ENCODE measurements at regions not wholly inside any gene's neighbourhood (a gene's known extent, or its start where the extent isn't known, plus 50 kb on each side); places are given as distances from the start of the nearest gene placed in this dataset.

DNA sequence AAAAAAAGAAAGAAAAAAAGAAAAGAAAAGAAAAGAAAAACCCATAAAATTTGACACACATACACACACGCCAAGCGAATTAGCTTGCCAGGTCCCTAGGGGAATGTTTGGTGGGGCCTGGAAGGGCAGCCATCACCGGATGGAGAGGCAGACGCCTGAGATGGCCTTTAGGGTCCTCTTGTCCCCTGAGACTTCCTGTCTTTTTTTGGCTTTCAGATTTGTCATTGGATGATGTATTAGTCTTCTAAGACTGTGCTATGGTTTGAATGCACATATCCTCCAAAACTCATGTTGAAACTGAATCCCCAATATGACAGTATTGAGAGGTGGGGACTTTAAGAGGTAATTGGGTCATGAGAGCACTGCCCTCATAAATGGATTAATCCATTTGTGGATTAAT is 211.8 kb downstream of the TOMM20 start:
- intact Hi-C loops (cut with DNase I) = no loop called here
- ATAC-seq (no peak), DNase-seq (no peak)
- no peak overlapping the region for H3K4me3 ChIP-seq
- H3K4me1 ChIP-seq = peaks cover 28 to 73% of the 10 kb centered on the region in 2 donors
- TF ChIP-seq, protein P1, sequence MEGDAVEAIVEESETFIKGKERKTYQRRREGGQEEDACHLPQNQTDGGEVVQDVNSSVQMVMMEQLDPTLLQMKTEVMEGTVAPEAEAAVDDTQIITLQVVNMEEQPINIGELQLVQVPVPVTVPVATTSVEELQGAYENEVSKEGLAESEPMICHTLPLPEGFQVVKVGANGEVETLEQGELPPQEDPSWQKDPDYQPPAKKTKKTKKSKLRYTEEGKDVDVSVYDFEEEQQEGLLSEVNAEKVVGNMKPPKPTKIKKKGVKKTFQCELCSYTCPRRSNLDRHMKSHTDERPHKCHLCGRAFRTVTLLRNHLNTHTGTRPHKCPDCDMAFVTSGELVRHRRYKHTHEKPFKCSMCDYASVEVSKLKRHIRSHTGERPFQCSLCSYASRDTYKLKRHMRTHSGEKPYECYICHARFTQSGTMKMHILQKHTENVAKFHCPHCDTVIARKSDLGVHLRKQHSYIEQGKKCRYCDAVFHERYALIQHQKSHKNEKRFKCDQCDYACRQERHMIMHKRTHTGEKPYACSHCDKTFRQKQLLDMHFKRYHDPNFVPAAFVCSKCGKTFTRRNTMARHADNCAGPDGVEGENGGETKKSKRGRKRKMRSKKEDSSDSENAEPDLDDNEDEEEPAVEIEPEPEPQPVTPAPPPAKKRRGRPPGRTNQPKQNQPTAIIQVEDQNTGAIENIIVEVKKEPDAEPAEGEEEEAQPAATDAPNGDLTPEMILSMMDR (IDR thresholded peaks at IDR 0.05) = no peak
- H3K27ac ChIP-seq = peak overlapping the region in 1 of 2 donors; percentile 80
- H3K9me3 ChIP-seq = no peaks in the 10 kb centered on the region
- no peaks in the 10 kb centered on the region for H3K27me3 ChIP-seq
- no peaks in the 10 kb centered on the region for H3K36me3 ChIP-seq

GRCh38 chr1:234915924-234916675 is 212.5 kb downstream of the TOMM20 start:
- Histone ChIP-seq H3K27me3 (no peaks in the 10 kb centered on the region), H3K4me3 (no peak overlapping the region), H3K27ac (no peak overlapping the region), H3K36me3 (no peaks in the 10 kb centered on the region), H3K4me1 (peaks cover 28 to 73% of the 10 kb centered on the region in 2 donors), H3K9me3 (no peaks in the 10 kb centered on the region)
- peak; percentile 38 for ATAC-seq
- TF ChIP-seq, protein P1 (IDR thresholded peaks at IDR 0.05) = no peak
- intact Hi-C loops (cut with DNase I) = no loop called here
- peak in 1 of 4 donors; percentile 55 for DNase-seq

DNA sequence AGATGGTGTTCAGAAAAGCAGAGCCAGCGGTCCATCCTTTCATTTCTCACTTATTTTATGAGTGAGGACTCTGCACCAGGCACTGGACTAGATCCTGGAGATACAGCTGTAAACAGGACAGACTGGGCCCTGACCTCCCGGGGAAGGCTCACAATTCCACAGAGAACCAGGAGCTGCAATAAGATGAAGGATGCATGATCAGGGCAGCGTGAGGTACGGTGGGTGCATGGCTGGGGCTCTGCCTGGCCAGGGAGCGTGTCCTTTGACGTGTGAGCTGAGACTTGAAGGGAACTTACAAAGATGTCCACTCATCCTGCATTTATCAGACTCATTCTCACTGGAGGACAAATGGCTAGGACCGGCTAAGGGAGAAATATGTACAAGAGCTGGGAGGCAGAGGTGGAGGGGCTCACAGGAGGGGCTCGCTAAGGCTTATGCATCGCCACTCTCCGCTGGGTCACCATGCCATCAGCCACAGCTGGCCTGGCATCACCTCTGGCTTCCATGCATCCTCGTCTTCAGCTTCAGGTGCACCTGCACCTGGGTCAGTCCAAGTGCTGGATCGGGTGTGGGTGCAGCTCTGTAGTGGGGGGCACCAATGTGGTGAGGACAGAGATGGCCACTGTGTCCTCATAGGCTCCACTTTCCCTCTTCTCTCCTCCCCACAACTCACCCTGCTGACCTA is 213.9 kb downstream of the TOMM20 start:
- no peak overlapping the region for H3K27ac ChIP-seq
- H3K4me1 ChIP-seq = peaks cover 28 to 67% of the 10 kb centered on the region in 2 donors
- intact Hi-C loops (cut with DNase I) = no loop called here
- H3K9me3 ChIP-seq = no peaks in the 10 kb centered on the region
- no peak overlapping the region for H3K4me3 ChIP-seq
- no peak for DNase-seq
- TF ChIP-seq, protein P1 (IDR thresholded peaks at IDR 0.05) = no peak
- ATAC-seq = no peak
- no peaks in the 10 kb centered on the region for H3K27me3 ChIP-seq
- H3K36me3 ChIP-seq = no peaks in the 10 kb centered on the region

- H3K9me3 ChIP-seq = no peaks in the 10 kb centered on the region
- H3K27ac ChIP-seq = no peak overlapping the region
- ATAC-seq (no peak), DNase-seq (no peak)
- H3K27me3 ChIP-seq = no peaks in the 10 kb centered on the region
- H3K4me1 ChIP-seq = peaks cover 20 to 57% of the 10 kb centered on the region in 2 donors
- H3K4me3 ChIP-seq = no peak overlapping the region
- TF ChIP-seq, protein P1 (IDR thresholded peaks at IDR 0.05) = no peak
- H3K36me3 ChIP-seq = no peaks in the 10 kb centered on the region
- intact Hi-C loops (cut with DNase I) = no loop called here
These were observed 214.9 kb downstream of the TOMM20 start for GRCh38 chr1:234913771-234914170.

- no peak for ATAC-seq
- Histone ChIP-seq H3K9me3 (no peaks in the 10 kb centered on the region), H3K4me3 (no peak overlapping the region), H3K4me1 (peaks cover 15 to 56% of the 10 kb centered on the region in 2 donors), H3K27me3 (no peaks in the 10 kb centered on the region), H3K27ac (peak overlapping the region; percentile 39 to 57), H3K36me3 (no peaks in the 10 kb centered on the region)
- intact Hi-C loops (cut with DNase I) = no loop called here
- TF ChIP-seq, protein P1 (IDR thresholded peaks at IDR 0.05) = no peak
- no peak for DNase-seq
These were observed 215.4 kb downstream of the TOMM20 start for GRCh38 chr1:234913278-234913649.
